Stimulated activated CD8-positive, alpha-beta memory T cell treated with anti-CD3 and anti-CD28 coated beads, Interleukin-15, amount 100 ng/mL, for 48 hours (primary cell): ENCODE measurements at regions not wholly inside any gene's neighbourhood (a gene's known extent, or its start where the extent isn't known, plus 50 kb on each side); places are given as distances from the start of the nearest gene placed in this dataset.

ENCODE experiments used
- DNase-seq, 2 donors: peaks; one replicate each; pipeline ENCODE4 v3.0.0-alpha.2; 2020; ENCODE audit warnings: low read depth in 2 of 2

- DNase-seq, result no peak
Measured at GRCh38 chr1:29498126-29499103, 262.1 kb downstream of the PTPRU start.

- no peak for DNase-seq
Measured at GRCh38 chr1:29497395-29498125, 261.2 kb downstream of the PTPRU start.

GRCh38 chr1:29496701-29497100 is 260.4 kb downstream of the PTPRU start:
- no peak for DNase-seq

GRCh38 chr1:29490204-29490934 is 254.0 kb downstream of the PTPRU start:
- no peak for DNase-seq

- no peak for DNase-seq
Measured at GRCh38 chr1:29489471-29489870, 253.1 kb downstream of the PTPRU start.

GRCh38 chr1:29488794-29489311 is 252.5 kb downstream of the PTPRU start:
- DNase-seq, result no peak

GRCh38 chr1:29488086-29488793 is 251.9 kb downstream of the PTPRU start:
- DNase-seq, result no peak

- no peak for DNase-seq
Measured at GRCh38 chr1:29487291-29487690, 251.0 kb downstream of the PTPRU start.

GRCh38 chr1:29485096-29485925 is 249.0 kb downstream of the PTPRU start:
- no peak for DNase-seq

GRCh38 chr1:29482991-29483390 is 246.7 kb downstream of the PTPRU start:
- DNase-seq, result no peak

- DNase-seq, result no peak
Measured at GRCh38 chr1:29482064-29482463, 245.7 kb downstream of the PTPRU start.

GRCh38 chr1:29481031-29481430 is 244.7 kb downstream of the PTPRU start:
- DNase-seq, result no peak

- DNase-seq, result no peak
Measured at GRCh38 chr1:29478879-29479278, 242.6 kb downstream of the PTPRU start.

GRCh38 chr1:29478151-29478791 is 241.9 kb downstream of the PTPRU start:
- no peak for DNase-seq

GRCh38 chr1:29475326-29475725 is 239.0 kb downstream of the PTPRU start:
- DNase-seq, result no peak

GRCh38 chr1:29474274-29475244 is 238.2 kb downstream of the PTPRU start:
- DNase-seq, result no peak

- no peak for DNase-seq
Measured at GRCh38 chr1:29473161-29473855, 237.0 kb downstream of the PTPRU start.
